ENCODE measurements at regions not wholly inside any gene's neighbourhood (a gene's known extent, or its start where the extent isn't known, plus 50 kb on each side); places are given as distances from the start of the nearest gene placed in this dataset.
A peak's percentile ranks its signal among the peaks of the same experiment; 100 is the strongest.
"Not testable (repeated sequence)": the region's sequence is repeated elsewhere in the genome, so short reads cannot be mapped to it uniquely, and the experiment has no call there.

- Mint-ChIP-seq H3K27ac (no peak overlapping the region), H3K36me3 (no peaks in the 10 kb centered on the region), H3K27me3 (peaks cover 14% of the 10 kb centered on the region), H3K9me3 (peaks cover 8% of the 10 kb centered on the region), H3K4me1 (peaks cover 13% of the 10 kb centered on the region), H3K4me3 (no peak overlapping the region)
Measured at GRCh38 chr6:27016689-27017088, 230.8 kb upstream of the PRSS16 start.

GRCh38 chr6:27018401-27018800, 229.1 kb upstream of the PRSS16 start:
- Mint-ChIP-seq H3K27me3 (peaks cover 10% of the 10 kb centered on the region), H3K4me1 (peaks cover 13% of the 10 kb centered on the region)
- not testable (repeated sequence) for H3K36me3 Mint-ChIP-seq, H3K27ac Mint-ChIP-seq, H3K9me3 Mint-ChIP-seq, H3K4me3 Mint-ChIP-seq

GRCh38 chr6:27019651-27020552, 227.6 kb upstream of the PRSS16 start:
- H3K36me3 Mint-ChIP-seq = no peaks in the 10 kb centered on the region
- H3K9me3 Mint-ChIP-seq = peaks cover 6% of the 10 kb centered on the region
- H3K27me3 Mint-ChIP-seq = peaks cover 17% of the 10 kb centered on the region
- H3K4me3 Mint-ChIP-seq = peak overlapping the region; percentile 78
- H3K27ac Mint-ChIP-seq = peak overlapping the region; percentile 36
- H3K4me1 Mint-ChIP-seq = peaks cover 13% of the 10 kb centered on the region

GRCh38 chr6:27020553-27020880, 227.0 kb upstream of the PRSS16 start:
- Mint-ChIP-seq H3K27ac (no peak overlapping the region), H3K36me3 (no peaks in the 10 kb centered on the region), H3K27me3 (peaks cover 21% of the 10 kb centered on the region), H3K4me1 (peaks cover 13% of the 10 kb centered on the region), H3K9me3 (peaks cover 6% of the 10 kb centered on the region), H3K4me3 (peak overlapping the region; percentile 78)

- no peak overlapping the region for H3K4me3 Mint-ChIP-seq
Measured at GRCh38 chr6:27023664-27024063, 223.8 kb upstream of the PRSS16 start.

GRCh38 chr6:27025351-27025750, 222.2 kb upstream of the PRSS16 start:
- H3K27ac Mint-ChIP-seq = no peak overlapping the region
- H3K27me3 Mint-ChIP-seq = peaks cover 37% of the 10 kb centered on the region
- peaks cover 5% of the 10 kb centered on the region for H3K4me1 Mint-ChIP-seq
- no peak overlapping the region for H3K4me3 Mint-ChIP-seq
- no peaks in the 10 kb centered on the region for H3K36me3 Mint-ChIP-seq
- H3K9me3 Mint-ChIP-seq = peaks cover 6% of the 10 kb centered on the region

More at GRCh38 chr6:27023664-27024063, 223.8 kb upstream of the PRSS16 start:
- peaks cover 6% of the 10 kb centered on the region for H3K9me3 Mint-ChIP-seq
- H3K4me1 Mint-ChIP-seq = peaks cover 13% of the 10 kb centered on the region
- peaks cover 37% of the 10 kb centered on the region for H3K27me3 Mint-ChIP-seq
- H3K27ac Mint-ChIP-seq = no peak overlapping the region
- no peaks in the 10 kb centered on the region for H3K36me3 Mint-ChIP-seq

GRCh38 chr6:27026361-27026760, 221.1 kb upstream of the PRSS16 start:
- no peaks in the 10 kb centered on the region for H3K36me3 Mint-ChIP-seq
- no peaks in the 10 kb centered on the region for H3K4me1 Mint-ChIP-seq
- H3K4me3 Mint-ChIP-seq = no peak overlapping the region
- H3K27me3 Mint-ChIP-seq = peaks cover 35% of the 10 kb centered on the region
- H3K9me3 Mint-ChIP-seq = peaks cover 6% of the 10 kb centered on the region
- no peak overlapping the region for H3K27ac Mint-ChIP-seq

- H3K27me3 Mint-ChIP-seq = peaks cover 33% of the 10 kb centered on the region
Measured at GRCh38 chr6:27031302-27031701, 216.2 kb upstream of the PRSS16 start.

GRCh38 chr6:27038498-27038897, 209.0 kb upstream of the PRSS16 start:
- Mint-ChIP-seq H3K27me3 (peaks cover 42% of the 10 kb centered on the region), H3K4me1 (no peaks in the 10 kb centered on the region), H3K36me3 (no peaks in the 10 kb centered on the region), H3K4me3 (no peak overlapping the region), H3K27ac (no peak overlapping the region), H3K9me3 (no peaks in the 10 kb centered on the region)

More at GRCh38 chr6:27031302-27031701, 216.2 kb upstream of the PRSS16 start:
- Mint-ChIP-seq H3K9me3 (no peaks in the 10 kb centered on the region), H3K36me3 (peaks cover 1% of the 10 kb centered on the region), H3K27ac (no peak overlapping the region), H3K4me1 (no peaks in the 10 kb centered on the region), H3K4me3 (no peak overlapping the region)

- Mint-ChIP-seq H3K4me3 (no peak overlapping the region), H3K4me1 (no peaks in the 10 kb centered on the region), H3K9me3 (no peaks in the 10 kb centered on the region), H3K27ac (no peak overlapping the region), H3K27me3 (peaks cover 40% of the 10 kb centered on the region), H3K36me3 (no peaks in the 10 kb centered on the region)
Measured at GRCh38 chr6:27040244-27041042, 207.1 kb upstream of the PRSS16 start.

GRCh38 chr6:27043244-27043643, 204.3 kb upstream of the PRSS16 start:
- Mint-ChIP-seq H3K27ac (no peak overlapping the region), H3K4me3 (no peak overlapping the region), H3K9me3 (no peaks in the 10 kb centered on the region), H3K36me3 (no peaks in the 10 kb centered on the region), H3K27me3 (peaks cover 36% of the 10 kb centered on the region), H3K4me1 (no peaks in the 10 kb centered on the region)

GRCh38 chr6:27045131-27045530, 202.4 kb upstream of the PRSS16 start:
- not testable (repeated sequence) for H3K27ac Mint-ChIP-seq, H3K4me1 Mint-ChIP-seq, H3K36me3 Mint-ChIP-seq, H3K9me3 Mint-ChIP-seq, H3K4me3 Mint-ChIP-seq
- H3K27me3 Mint-ChIP-seq = peaks cover 32% of the 10 kb centered on the region

GRCh38 chr6:27047725-27048124, 199.8 kb upstream of the PRSS16 start:
- not testable (repeated sequence) for H3K4me1 Mint-ChIP-seq, H3K4me3 Mint-ChIP-seq, H3K36me3 Mint-ChIP-seq, H3K9me3 Mint-ChIP-seq, H3K27ac Mint-ChIP-seq
- peaks cover 14% of the 10 kb centered on the region for H3K27me3 Mint-ChIP-seq

GRCh38 chr6:27049863-27050781, 197.4 kb upstream of the PRSS16 start:
- no peaks in the 10 kb centered on the region for H3K4me1 Mint-ChIP-seq
- H3K27me3 Mint-ChIP-seq = peaks cover 10% of the 10 kb centered on the region

GRCh38 chr6:27052082-27052730, 195.3 kb upstream of the PRSS16 start:
- H3K27me3 Mint-ChIP-seq = peaks cover 15% of the 10 kb centered on the region
- H3K9me3 Mint-ChIP-seq, H3K4me3 Mint-ChIP-seq, H3K4me1 Mint-ChIP-seq, H3K27ac Mint-ChIP-seq, H3K36me3 Mint-ChIP-seq: not testable (repeated sequence)

More at GRCh38 chr6:27049863-27050781, 197.4 kb upstream of the PRSS16 start:
- no peak overlapping the region for H3K27ac Mint-ChIP-seq
- H3K4me3 Mint-ChIP-seq = no peak overlapping the region
- no peaks in the 10 kb centered on the region for H3K36me3 Mint-ChIP-seq
- no peaks in the 10 kb centered on the region for H3K9me3 Mint-ChIP-seq

Data from activated naive CD4-positive, alpha-beta T cell treated with anti-CD3 and anti-CD28 coated beads, Interleukin-2, amount 50 U/mL, for 24 hours (primary cell).